ENCODE measurements at regions not wholly inside any gene's neighbourhood (a gene's known extent, or its start where the extent isn't known, plus 50 kb on each side); places are given as distances from the start of the nearest gene placed in this dataset.

GRCh38 chr2:173763641-173764040 is 201.5 kb downstream of the SP3 start:
- no peak for DNase-seq (ENCODE audit: low read depth, low spot score)

GRCh38 chr2:173764094-173764493 is 201.1 kb downstream of the SP3 start:
- no peak for DNase-seq (ENCODE audit: low read depth, low spot score)

GRCh38 chr2:173766537-173767289 is 198.5 kb downstream of the SP3 start:
- DNase-seq (ENCODE audit: low read depth, low spot score): no peak

- no peak for DNase-seq (ENCODE audit: low read depth, low spot score)
Measured at GRCh38 chr2:173770947-173771678, 194.1 kb downstream of the SP3 start.

DNA sequence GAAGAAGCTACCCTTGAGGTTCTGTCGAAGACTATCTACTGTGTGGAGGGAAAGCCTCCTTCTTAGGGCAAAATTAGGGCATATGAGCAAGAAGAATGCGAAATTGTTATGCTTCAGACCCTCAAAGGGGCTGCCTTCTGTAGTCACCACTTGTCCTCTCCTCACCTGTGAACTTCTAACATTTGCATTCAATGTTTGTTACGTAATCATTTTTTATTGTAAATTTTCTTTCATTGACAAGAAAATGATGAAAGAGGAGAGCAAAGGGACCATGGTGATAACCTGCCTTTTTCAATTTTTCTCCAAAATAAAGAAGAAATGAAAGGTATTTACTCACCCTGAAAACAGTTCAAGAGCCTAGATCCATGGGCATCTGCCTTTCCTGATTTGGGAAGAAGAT is 193.0 kb downstream of the SP3 start:
- DNase-seq (ENCODE audit: low read depth, low spot score): no peak

DNA sequence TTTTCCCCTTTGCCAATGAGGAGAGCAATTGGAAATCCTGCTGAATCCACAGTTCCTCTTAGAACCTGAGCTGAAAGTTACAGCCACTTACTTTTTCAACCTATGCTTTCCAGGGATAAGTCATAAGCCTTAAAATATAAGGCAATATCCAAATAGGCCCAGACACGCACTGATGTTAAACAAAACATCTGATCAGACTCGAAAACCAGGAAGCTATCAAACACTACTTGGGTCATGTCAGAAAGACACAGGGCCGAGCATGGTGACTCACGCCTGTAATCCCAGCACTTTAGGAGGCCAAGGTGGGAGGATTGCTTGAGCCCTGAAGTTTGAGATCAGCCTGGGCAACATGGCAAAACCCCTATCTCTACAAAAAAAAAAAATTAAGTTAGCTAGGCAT is 192.1 kb downstream of the SP3 start:
- DNase-seq (ENCODE audit: low read depth, low spot score): no peak

DNA sequence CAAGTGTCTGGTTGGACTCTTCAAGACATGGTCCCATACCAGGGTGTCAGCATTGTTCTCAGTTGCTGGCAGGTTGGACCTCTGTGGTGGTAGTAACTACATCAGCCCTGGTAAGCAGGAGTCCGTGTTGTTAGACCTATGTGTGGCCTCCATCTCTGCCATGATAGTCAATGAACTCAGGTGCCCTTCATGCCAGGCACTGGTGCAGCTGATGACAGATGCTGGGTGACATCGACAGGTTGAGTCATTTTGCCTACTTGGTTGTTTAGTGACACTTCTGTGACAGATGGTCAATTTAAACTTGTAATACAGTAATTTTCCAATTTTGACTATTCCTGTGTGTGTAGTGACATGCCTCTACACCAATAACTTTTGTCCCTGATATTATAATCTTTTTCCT is 189.7 kb downstream of the SP3 start:
- no peak for DNase-seq (ENCODE audit: low read depth, low spot score)

- DNase-seq (ENCODE audit: low read depth, low spot score): no peak
Measured at GRCh38 chr2:173782681-173783080, 182.5 kb downstream of the SP3 start.

DNA sequence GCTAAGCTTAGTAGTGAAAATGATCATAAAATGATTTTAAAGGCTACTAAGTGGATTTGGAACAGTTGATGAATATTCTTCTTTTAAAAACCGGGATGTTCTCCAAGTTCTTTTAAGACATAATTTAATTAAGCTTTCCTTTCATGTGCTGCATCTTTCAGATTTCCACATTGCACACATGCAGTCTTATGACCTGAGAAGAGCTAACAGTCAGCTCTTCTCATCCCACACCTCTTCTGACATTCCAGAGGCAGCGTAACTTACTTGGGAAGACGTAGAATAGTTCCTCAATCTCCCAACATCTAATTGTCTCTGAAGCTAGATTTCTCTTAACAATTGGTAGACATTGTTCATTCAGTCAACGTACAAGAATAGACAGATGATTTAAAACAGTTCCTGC is 181.8 kb downstream of the SP3 start:
- DNase-seq (ENCODE audit: low read depth, low spot score): no peak

DNA sequence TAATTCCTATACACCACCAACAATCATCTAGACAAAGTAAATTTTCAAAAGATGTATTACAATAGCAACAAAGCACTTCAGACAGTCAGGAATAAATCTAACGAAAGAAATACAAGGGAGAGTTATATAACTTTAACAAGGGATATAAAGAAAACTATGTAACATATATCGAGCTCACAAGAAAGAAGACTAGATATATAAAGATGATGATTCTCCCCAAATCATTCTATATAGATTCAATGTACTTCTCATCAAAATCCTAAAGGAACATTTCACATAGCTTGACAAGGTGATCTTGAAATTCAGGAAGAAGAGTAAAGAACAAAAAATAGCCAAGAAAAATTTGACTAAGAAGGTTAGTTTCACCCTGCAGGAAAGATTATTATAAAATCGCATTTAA is 179.4 kb downstream of the SP3 start:
- no peak for DNase-seq (ENCODE audit: low read depth, low spot score)

DNA sequence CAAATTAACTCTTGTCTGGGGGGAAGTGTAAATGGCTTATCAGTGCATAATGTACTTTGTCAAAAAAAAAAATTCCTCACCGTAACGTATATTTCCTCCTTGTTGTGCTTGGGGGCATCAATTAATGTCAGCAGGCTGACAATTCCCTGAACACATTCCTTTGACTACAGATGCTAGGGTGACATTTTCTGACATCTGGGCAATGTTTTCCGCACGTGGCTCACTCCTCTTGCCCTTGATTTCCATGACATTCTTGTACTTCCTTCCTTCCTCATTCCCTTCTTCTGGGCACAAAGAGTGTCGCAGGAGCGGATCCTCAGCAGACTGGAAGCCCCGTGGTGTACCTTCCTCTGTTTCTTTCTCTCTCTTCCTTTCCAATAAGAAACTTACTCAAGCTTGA is 173.7 kb downstream of the SP3 start:
- DNase-seq (ENCODE audit: low read depth, low spot score): no peak

- DNase-seq (ENCODE audit: low read depth, low spot score): no peak
Measured at GRCh38 chr2:173792166-173792565, 173.0 kb downstream of the SP3 start.

- DNase-seq (ENCODE audit: low read depth, low spot score): no peak
Measured at GRCh38 chr2:173792741-173793140, 172.4 kb downstream of the SP3 start.

DNA sequence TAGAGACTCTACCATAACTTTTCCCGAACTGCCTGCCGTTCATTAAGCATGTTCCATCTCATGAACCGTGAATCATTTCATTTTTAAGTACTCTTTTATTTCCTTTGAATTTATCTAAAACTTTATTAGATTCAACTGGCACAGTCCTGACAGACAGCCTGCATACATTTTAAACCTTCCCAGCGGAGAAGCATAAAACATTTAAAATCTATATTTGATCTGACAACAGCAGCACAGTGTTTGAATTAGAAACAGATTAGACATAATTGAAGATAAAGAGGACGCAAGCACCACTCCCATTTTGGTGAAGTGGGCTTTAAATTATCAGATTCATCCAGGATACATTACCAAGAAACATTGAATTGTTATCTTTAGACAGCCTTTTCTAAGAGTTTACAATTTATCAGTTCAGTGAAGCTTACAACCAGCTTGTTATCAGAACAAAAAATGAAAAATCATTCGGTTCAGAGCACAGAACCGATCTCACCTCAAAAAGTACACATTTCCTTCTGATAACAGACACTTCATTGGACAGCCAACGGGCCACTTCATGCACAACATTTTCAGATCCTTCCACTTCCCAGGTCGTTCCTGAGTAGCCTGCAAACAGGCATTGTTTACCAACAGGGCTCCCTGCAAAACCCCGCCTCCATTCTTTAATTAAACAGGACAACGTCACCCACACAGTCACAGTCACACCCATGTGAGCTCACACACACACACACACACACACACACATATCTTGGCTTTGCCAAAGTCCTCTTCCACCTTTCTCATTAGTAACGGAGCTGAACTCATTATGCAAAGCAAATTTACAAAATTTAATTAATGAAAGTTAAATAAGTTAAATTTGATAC is 171.2 kb downstream of the SP3 start:
- DNase-seq (ENCODE audit: low read depth, low spot score): no peak

- DNase-seq (ENCODE audit: low read depth, low spot score): no peak
Measured at GRCh38 chr2:173797586-173798263, 167.4 kb downstream of the SP3 start.

- no peak for DNase-seq (ENCODE audit: low read depth, low spot score)
Measured at GRCh38 chr2:173802518-173802917, 162.7 kb downstream of the SP3 start.

DNA sequence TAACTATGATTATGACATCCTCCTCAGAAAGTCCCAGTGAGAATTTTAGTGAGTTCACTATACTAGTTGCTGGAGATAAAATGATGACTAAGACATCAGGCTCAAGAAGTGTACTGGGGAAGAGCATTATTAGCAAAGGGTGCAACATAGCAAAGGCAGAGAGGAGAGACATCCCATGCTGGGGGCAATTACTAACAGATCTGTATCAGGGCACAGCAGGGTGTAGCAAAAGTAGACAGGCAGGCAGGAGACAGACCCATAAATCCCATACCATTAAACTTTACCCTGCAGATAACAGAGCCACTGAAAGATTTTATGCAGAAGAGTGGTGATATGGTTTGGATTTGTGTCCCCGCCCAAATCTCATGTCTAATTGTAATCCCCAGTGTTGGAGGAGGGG is 161.7 kb downstream of the SP3 start:
- DNase-seq (ENCODE audit: low read depth, low spot score): no peak

DNA sequence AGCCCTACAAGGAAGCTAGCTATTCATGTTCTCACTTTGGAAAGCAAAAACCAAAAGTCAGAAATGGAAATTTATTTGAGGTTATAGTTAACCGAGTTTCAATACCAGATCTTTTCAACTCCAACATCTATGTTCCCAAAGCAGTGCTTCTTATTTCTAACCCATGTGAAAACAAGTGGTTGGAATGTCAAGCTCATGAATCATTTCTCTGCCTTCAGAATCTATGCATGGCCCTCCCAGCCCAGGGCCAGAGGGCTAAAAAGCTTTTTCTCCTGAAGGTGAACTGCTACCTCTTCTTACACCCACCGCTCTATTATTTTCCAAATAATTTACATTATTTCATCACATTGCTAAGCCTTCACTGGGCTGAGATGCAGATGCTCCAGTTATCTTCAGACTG is 158.4 kb downstream of the SP3 start:
- no peak for DNase-seq (ENCODE audit: low read depth, low spot score)

DNA sequence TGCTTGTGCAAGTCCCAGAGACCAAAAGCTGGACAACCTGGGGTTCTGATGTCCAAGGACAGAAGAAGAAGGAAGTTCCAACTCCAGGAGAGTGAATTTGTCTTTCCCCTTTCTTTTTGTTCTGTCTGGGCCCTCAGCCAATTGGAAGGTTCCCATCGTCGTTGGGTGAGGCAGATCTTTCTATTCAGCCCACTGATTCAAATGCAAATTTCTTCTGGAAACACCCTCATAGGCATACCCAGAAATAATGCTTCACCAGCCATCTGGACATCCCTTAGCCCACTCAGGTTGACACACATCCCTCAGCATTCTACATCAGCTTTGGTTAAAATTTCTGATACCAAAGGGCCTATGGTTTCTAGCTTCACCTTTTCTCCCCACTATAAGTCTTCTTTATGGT is 156.5 kb downstream of the SP3 start:
- no peak for DNase-seq (ENCODE audit: low read depth, low spot score)

DNA sequence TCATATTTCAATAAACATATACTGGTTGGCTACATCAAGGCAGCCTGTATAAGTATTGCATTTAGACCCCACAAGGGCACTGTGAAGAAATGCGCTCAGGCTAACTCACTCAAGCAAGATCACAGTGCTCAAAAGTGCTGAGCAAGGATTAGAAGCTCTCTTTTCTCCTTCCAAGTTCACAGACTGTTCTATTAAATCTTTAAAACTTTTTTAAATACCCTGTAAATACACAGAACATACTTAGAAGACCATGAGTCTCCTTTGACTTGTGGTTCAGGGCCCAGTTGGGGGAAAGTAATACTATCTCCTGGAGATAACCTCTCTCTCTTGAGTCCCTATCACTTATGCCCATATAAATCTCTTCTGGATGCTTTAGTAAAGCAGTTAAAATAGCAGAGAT is 152.9 kb downstream of the SP3 start:
- no peak for DNase-seq (ENCODE audit: low read depth, low spot score)

- no peak for DNase-seq (ENCODE audit: low read depth, low spot score)
Measured at GRCh38 chr2:173814306-173814705, 150.9 kb downstream of the SP3 start.

GRCh38 chr2:173815772-173816171 is 149.4 kb downstream of the SP3 start:
- no peak for DNase-seq (ENCODE audit: low read depth, low spot score)

Measured in activated naive CD8-positive, alpha-beta T cell treated with anti-CD3 and anti-CD28 coated beads, Interleukin-2, amount 50 U/mL, for 16 hours (primary cell).